ENCODE measurements at regions not wholly inside any gene's neighbourhood (a gene's known extent, or its start where the extent isn't known, plus 50 kb on each side); places are given as distances from the start of the nearest gene placed in this dataset.

- Histone ChIP-seq H4K20me1 (replicated peaks; ENCODE audit: insufficient read depth) (no peaks in the 10 kb centered on the region), H2AFZ (no peak overlapping the region), H3F3A (replicated peaks; ENCODE audit: low read depth) (no peaks in the 10 kb centered on the region), H3K9me2 (ENCODE audit: insufficient read depth) (no peaks in the 10 kb centered on the region), H3K4me3 (no peak overlapping the region), H3K27ac (ENCODE audit: low read depth) (no peak overlapping the region), H3K4me1 (ENCODE audit: insufficient read depth) (peaks cover 3% of the 10 kb centered on the region; the same call in 1 of the 2 replicates), H3K27me3 (ENCODE audit: insufficient read depth) (no peaks in the 10 kb centered on the region), H3K4me2 (no peak overlapping the region), H3K36me3 (ENCODE audit: insufficient read depth) (no peaks in the 10 kb centered on the region), H3K79me2 (replicated peaks; ENCODE audit: insufficient read depth) (no peaks in the 10 kb centered on the region)
- Mint-ChIP-seq H3K27ac (no peak overlapping the region), H3K36me3 (ENCODE audit: low read depth) (peaks cover 4% of the 10 kb centered on the region), H3K9me3 (peaks cover 22% of the 10 kb centered on the region), H3K27me3 (ENCODE audit: insufficient read depth, low read depth, poor library complexity) (peaks cover 4% of the 10 kb centered on the region), H3K4me3 (no peak overlapping the region), H3K4me1 (peaks cover 14% of the 10 kb centered on the region)
- DNase-seq (ENCODE audit: low spot score) (no peak), ATAC-seq (no peak)
- TF ChIP-seq NANOG (IDR thresholded peaks at IDR 0.05; ENCODE audit: borderline replicate concordance) (no peak), CREB1 (CRISPR knock-in tag; IDR thresholded peaks at IDR 0.05; ENCODE audit: low read depth) (no peak), EZH2phosphoT487 (IDR thresholded peaks at IDR 0.05; ENCODE audit: unreplicated experiment) (no peak), STAT1 (IDR thresholded peaks at IDR 0.05; ENCODE audit: unreplicated experiment) (no peak), JUNB (IDR thresholded peaks at IDR 0.05; ENCODE audit: unreplicated experiment) (no peak), ZNF331 (CRISPR knock-in tag; IDR thresholded peaks at IDR 0.05; ENCODE audit: low read depth) (no peak), CTCF (conservative IDR thresholded peaks at IDR 0.05; ENCODE audit: low read depth in 2 of 2) (no peak), REST (IDR thresholded peaks at IDR 0.05; ENCODE audit: unreplicated experiment) (no peak), ETS1 (IDR thresholded peaks at IDR 0.05) (no peak), POLR2AphosphoS5 (IDR thresholded peaks at IDR 0.05; ENCODE audit: low read depth) (no peak), EZH2 (IDR thresholded peaks at IDR 0.05; ENCODE audit: low read depth, unreplicated experiment) (no peak), ZNF114 (CRISPR knock-in tag; IDR thresholded peaks at IDR 0.05) (no peak)
- TF ChIP-seq, protein P1, sequence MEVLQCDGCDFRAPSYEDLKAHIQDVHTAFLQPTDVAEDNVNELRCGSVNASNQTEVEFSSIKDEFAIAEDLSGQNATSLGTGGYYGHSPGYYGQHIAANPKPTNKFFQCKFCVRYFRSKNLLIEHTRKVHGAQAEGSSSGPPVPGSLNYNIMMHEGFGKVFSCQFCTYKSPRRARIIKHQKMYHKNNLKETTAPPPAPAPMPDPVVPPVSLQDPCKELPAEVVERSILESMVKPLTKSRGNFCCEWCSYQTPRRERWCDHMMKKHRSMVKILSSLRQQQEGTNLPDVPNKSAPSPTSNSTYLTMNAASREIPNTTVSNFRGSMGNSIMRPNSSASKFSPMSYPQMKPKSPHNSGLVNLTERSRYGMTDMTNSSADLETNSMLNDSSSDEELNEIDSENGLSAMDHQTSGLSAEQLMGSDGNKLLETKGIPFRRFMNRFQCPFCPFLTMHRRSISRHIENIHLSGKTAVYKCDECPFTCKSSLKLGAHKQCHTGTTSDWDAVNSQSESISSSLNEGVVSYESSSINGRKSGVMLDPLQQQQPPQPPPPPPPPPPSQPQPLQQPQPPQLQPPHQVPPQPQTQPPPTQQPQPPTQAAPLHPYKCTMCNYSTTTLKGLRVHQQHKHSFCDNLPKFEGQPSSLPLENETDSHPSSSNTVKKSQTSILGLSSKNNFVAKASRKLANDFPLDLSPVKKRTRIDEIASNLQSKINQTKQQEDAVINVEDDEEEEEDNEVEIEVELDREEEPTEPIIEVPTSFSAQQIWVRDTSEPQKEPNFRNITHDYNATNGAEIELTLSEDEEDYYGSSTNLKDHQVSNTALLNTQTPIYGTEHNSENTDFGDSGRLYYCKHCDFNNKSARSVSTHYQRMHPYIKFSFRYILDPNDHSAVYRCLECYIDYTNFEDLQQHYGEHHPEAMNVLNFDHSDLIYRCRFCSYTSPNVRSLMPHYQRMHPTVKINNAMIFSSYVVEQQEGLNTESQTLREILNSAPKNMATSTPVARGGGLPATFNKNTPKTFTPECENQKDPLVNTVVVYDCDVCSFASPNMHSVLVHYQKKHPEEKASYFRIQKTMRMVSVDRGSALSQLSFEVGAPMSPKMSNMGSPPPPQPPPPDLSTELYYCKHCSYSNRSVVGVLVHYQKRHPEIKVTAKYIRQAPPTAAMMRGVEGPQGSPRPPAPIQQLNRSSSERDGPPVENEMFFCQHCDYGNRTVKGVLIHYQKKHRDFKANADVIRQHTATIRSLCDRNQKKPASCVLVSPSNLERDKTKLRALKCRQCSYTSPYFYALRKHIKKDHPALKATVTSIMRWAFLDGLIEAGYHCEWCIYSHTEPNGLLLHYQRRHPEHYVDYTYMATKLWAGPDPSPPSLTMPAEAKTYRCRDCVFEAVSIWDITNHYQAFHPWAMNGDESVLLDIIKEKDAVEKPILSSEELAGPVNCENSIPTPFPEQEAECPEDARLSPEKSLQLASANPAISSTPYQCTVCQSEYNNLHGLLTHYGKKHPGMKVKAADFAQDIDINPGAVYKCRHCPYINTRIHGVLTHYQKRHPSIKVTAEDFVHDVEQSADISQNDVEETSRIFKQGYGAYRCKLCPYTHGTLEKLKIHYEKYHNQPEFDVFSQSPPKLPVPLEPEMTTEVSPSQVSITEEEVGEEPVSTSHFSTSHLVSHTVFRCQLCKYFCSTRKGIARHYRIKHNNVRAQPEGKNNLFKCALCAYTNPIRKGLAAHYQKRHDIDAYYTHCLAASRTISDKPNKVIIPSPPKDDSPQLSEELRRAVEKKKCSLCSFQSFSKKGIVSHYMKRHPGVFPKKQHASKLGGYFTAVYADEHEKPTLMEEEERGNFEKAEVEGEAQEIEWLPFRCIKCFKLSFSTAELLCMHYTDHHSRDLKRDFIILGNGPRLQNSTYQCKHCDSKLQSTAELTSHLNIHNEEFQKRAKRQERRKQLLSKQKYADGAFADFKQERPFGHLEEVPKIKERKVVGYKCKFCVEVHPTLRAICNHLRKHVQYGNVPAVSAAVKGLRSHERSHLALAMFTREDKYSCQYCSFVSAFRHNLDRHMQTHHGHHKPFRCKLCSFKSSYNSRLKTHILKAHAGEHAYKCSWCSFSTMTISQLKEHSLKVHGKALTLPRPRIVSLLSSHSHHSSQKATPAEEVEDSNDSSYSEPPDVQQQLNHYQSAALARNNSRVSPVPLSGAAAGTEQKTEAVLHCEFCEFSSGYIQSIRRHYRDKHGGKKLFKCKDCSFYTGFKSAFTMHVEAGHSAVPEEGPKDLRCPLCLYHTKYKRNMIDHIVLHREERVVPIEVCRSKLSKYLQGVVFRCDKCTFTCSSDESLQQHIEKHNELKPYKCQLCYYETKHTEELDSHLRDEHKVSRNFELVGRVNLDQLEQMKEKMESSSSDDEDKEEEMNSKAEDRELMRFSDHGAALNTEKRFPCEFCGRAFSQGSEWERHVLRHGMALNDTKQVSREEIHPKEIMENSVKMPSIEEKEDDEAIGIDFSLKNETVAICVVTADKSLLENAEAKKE (CRISPR knock-in tag; IDR thresholded peaks at IDR 0.05) = no peak
Observed at GRCh38 chr1:37415611-37416244, 58.7 kb upstream of the ZC3H12A start.
